Neural crest cell (in vitro differentiated cells): ENCODE measurements at regions not wholly inside any gene's neighbourhood (a gene's known extent, or its start where the extent isn't known, plus 50 kb on each side); places are given as distances from the start of the nearest gene placed in this dataset.

ENCODE experiments used
- DNase-seq: peaks from one replicate; pipeline ENCODE4 v3.0.0; 2021; ENCODE audit warnings: low read depth, mixed read lengths, low spot score
- H3K27ac Mint-ChIP-seq: one replicate; pipeline ENCODE4 v1.8.0; 2021; ENCODE audit warnings: mild to moderate bottlenecking, mixed read lengths; ENCODE audit not compliant: unreplicated experiment
- H3K27me3 Mint-ChIP-seq: 2 replicates; pipeline ENCODE4 v1.8.0; 2021; ENCODE audit warnings: low read depth, mild to moderate bottlenecking, mixed read lengths
- H3K36me3 Mint-ChIP-seq: 2 replicates; pipeline ENCODE4 v1.8.0; 2021; ENCODE audit warnings: low read depth, mild to moderate bottlenecking, mixed read lengths
- H3K4me1 Mint-ChIP-seq: 2 replicates; pipeline ENCODE4 v1.8.0; 2021; ENCODE audit warnings: mixed read lengths
- H3K4me3 Mint-ChIP-seq: one replicate; pipeline ENCODE4 v1.8.0; 2021; ENCODE audit warnings: mild to moderate bottlenecking, mixed read lengths
- H3K9me3 Mint-ChIP-seq: 2 replicates; pipeline ENCODE4 v1.8.0; 2021; ENCODE audit warnings: mixed read lengths
- CTCF ChIP-seq: fragments of 200-600 bp; sonication (generic); conservative IDR thresholded peaks from 2 replicates; pipeline ENCODE4 v1.5.0; 2021; ENCODE audit warnings: antibody characterized with exemption, mild to moderate bottlenecking

GRCh38 chr3:64852738-64853137 lies 164.9 kb upstream of the ADAMTS9 start:
- no peak for TF ChIP-seq CTCF
- Mint-ChIP-seq H3K9me3 (no peaks in the 10 kb centered on the region), H3K27me3 (no peaks in the 10 kb centered on the region), H3K4me3 (no peak overlapping the region), H3K4me1 (no peaks in the 10 kb centered on the region), H3K27ac (no peak overlapping the region), H3K36me3 (no peaks in the 10 kb centered on the region)
- DNase-seq, result no peak

DNA sequence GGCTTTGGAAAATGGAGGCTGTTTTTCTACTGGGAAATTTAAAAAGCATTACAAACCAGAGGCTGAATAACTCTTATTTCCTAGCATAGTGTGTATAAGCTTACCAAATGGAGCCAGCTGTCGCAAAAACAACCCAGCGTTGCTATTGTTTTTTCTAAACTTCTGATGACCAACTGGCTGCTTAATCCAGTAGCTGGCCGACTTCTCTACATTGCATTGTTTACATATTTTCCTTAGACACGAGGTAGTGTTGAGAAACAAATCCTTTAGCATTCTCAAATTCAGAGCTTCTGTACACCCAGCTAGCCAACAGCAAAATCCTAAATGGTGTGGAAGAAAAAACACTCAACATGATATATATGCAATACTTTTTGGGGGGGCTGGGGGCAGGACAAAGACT lies 161.0 kb upstream of the ADAMTS9 start:
- Mint-ChIP-seq H3K36me3 (no peaks in the 10 kb centered on the region), H3K4me1 (peaks cover 8% of the 10 kb centered on the region), H3K27ac (no peak overlapping the region), H3K4me3 (no peak overlapping the region), H3K9me3 (peaks cover 3% of the 10 kb centered on the region), H3K27me3 (no peaks in the 10 kb centered on the region)
- no peak for DNase-seq
- TF ChIP-seq CTCF, result no peak

DNA sequence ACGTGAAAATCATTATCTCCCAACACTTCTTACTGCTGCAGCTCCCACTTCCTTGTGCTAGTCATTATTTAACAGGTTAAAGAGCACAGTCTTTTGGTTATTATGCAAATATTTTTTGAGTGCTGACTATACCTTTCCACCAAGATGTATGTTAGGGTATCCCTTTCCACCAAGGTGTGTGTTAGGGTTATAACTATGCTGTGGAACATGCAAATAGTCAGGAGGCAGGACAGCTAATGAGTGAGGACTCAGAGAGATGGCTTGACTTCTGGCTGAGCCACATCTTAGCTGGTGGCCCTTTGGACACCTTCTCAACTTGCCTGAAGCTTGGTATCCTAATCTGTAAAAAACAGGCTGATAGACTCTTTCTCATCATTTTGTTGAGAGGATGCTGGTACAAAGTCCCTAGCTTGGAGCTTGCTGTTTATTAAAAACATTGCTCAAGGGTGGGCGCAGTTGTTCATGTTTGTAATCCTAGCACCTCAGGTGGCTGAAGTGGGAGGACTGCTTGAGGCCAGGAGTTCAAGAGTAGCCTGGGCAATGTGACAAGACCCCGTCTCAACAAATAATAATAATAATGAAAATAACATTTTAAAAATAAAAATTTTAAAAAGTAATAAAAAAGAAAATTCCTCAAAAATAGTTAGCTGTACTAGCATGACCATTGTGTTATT lies 160.5 kb upstream of the ADAMTS9 start:
- Mint-ChIP-seq H3K27me3 (no peaks in the 10 kb centered on the region), H3K4me1 (peaks cover 8% of the 10 kb centered on the region), H3K27ac (no peak overlapping the region), H3K9me3 (peaks cover 3% of the 10 kb centered on the region), H3K36me3 (no peaks in the 10 kb centered on the region), H3K4me3 (no peak overlapping the region)
- no peak for TF ChIP-seq CTCF
- DNase-seq, result no peak

- Mint-ChIP-seq H3K27ac (no peak overlapping the region), H3K36me3 (no peaks in the 10 kb centered on the region), H3K4me3 (no peak overlapping the region), H3K27me3 (no peaks in the 10 kb centered on the region), H3K4me1 (peaks cover 8% of the 10 kb centered on the region), H3K9me3 (peaks cover 3% of the 10 kb centered on the region)
- no peak for TF ChIP-seq CTCF
- DNase-seq, result no peak
Measured at GRCh38 chr3:64844558-64844957, 156.8 kb upstream of the ADAMTS9 start.

- Mint-ChIP-seq H3K9me3 (no peaks in the 10 kb centered on the region), H3K4me3 (no peak overlapping the region), H3K4me1 (peaks cover 11% of the 10 kb centered on the region), H3K27ac (peak overlapping the region; percentile 54), H3K27me3 (no peaks in the 10 kb centered on the region), H3K36me3 (no peaks in the 10 kb centered on the region)
- TF ChIP-seq CTCF, result no peak
- DNase-seq, result no peak
Measured at GRCh38 chr3:64837986-64838735, 150.4 kb upstream of the ADAMTS9 start.
